AML-193 (cell line): ENCODE measurements at regions not wholly inside any gene's neighbourhood (a gene's known extent, or its start where the extent isn't known, plus 50 kb on each side); places are given as distances from the start of the nearest gene placed in this dataset.

Experiments
- DNase-seq, 2 experiments: peaks; one replicate each; lab custom pipeline; 2025; lab: John Stamatoyannopoulos, UW

GRCh38 chr15:81865850-81866537, 179.8 kb downstream of the MEX3B start:
- DNase-seq, result no peak

- no peak for DNase-seq
Observed at GRCh38 chr15:81863162-81863561, 182.7 kb downstream of the MEX3B start.

- DNase-seq, result no peak
Observed at GRCh38 chr15:81859737-81860516, 185.9 kb downstream of the MEX3B start.

GRCh38 chr15:81858586-81858985, 187.2 kb downstream of the MEX3B start:
- no peak for DNase-seq

GRCh38 chr15:81858136-81858535, 187.7 kb downstream of the MEX3B start:
- DNase-seq, result no peak

GRCh38 chr15:81856634-81857026, 189.2 kb downstream of the MEX3B start:
- DNase-seq, result no peak

GRCh38 chr15:81856001-81856633, 189.7 kb downstream of the MEX3B start:
- DNase-seq, result no peak

- no peak for DNase-seq
Observed at GRCh38 chr15:81853150-81853748, 192.6 kb downstream of the MEX3B start.

GRCh38 chr15:81852411-81853149, 193.2 kb downstream of the MEX3B start:
- DNase-seq, result no peak

GRCh38 chr15:81851757-81852156, 194.1 kb downstream of the MEX3B start:
- no peak for DNase-seq

- DNase-seq, result no peak
Observed at GRCh38 chr15:81851325-81851724, 194.5 kb downstream of the MEX3B start.

- no peak for DNase-seq
Observed at GRCh38 chr15:81849289-81849688, 196.5 kb downstream of the MEX3B start.

- DNase-seq, result no peak
Observed at GRCh38 chr15:81848701-81849100, 197.1 kb downstream of the MEX3B start.

- DNase-seq, result no peak
Observed at GRCh38 chr15:81843757-81844407, 201.9 kb downstream of the MEX3B start.

- no peak for DNase-seq
Observed at GRCh38 chr15:81843226-81843625, 202.6 kb downstream of the MEX3B start.

- no peak for DNase-seq
Observed at GRCh38 chr15:81839387-81839786, 206.4 kb downstream of the MEX3B start.

- DNase-seq, result no peak
Observed at GRCh38 chr15:81835731-81836130, 210.1 kb downstream of the MEX3B start.

GRCh38 chr15:81830520-81830919, 215.3 kb downstream of the MEX3B start:
- DNase-seq, result no peak

GRCh38 chr15:81829918-81830317, 215.9 kb downstream of the MEX3B start:
- no peak for DNase-seq

- no peak for DNase-seq
Observed at GRCh38 chr15:81828135-81828534, 217.7 kb downstream of the MEX3B start.

- DNase-seq, result no peak
Observed at GRCh38 chr15:81825136-81825535, 220.7 kb downstream of the MEX3B start.
